Limb (tissue), 2 donors: ENCODE measurements at regions not wholly inside any gene's neighbourhood (a gene's known extent, or its start where the extent isn't known, plus 50 kb on each side); places are given as distances from the start of the nearest gene placed in this dataset.
"Not testable (repeated sequence)": the region's sequence is repeated elsewhere in the genome, so short reads cannot be mapped to it uniquely, and the experiment has no call there.

ENCODE experiments used
- DNase-seq, 2 donors: peaks; one replicate each; pipeline ENCODE4 v3.0.0-alpha.2; 2016; ENCODE audit errors: extremely low spot score in 2 of 2

GRCh38 chr2:126219081-126219480 lies 436.9 kb upstream of the GYPC start:
- no peak for DNase-seq

GRCh38 chr2:126220331-126220730 lies 435.6 kb upstream of the GYPC start:
- no peak for DNase-seq

- no peak for DNase-seq
These were observed 434.5 kb upstream of the GYPC start for GRCh38 chr2:126221506-126221905.

GRCh38 chr2:126222278-126222677 lies 433.7 kb upstream of the GYPC start:
- no peak for DNase-seq

- no peak for DNase-seq
These were observed 431.2 kb upstream of the GYPC start for GRCh38 chr2:126224776-126225175.

GRCh38 chr2:126227250-126227649 lies 428.7 kb upstream of the GYPC start:
- no peak for DNase-seq

GRCh38 chr2:126228531-126228930 lies 427.4 kb upstream of the GYPC start:
- DNase-seq: no peak

GRCh38 chr2:126238251-126238650 lies 417.7 kb upstream of the GYPC start:
- no peak for DNase-seq

- DNase-seq: no peak
These were observed 416.5 kb upstream of the GYPC start for GRCh38 chr2:126239320-126239955.

- no peak for DNase-seq
These were observed 415.0 kb upstream of the GYPC start for GRCh38 chr2:126241001-126241400.

- no peak for DNase-seq
These were observed 414.5 kb upstream of the GYPC start for GRCh38 chr2:126241411-126241810.

GRCh38 chr2:126244937-126245336 lies 411.0 kb upstream of the GYPC start:
- DNase-seq: no peak

GRCh38 chr2:126253669-126254068 lies 402.3 kb upstream of the GYPC start:
- no peak for DNase-seq

- DNase-seq: no peak
These were observed 391.3 kb upstream of the GYPC start for GRCh38 chr2:126264625-126265024.

GRCh38 chr2:126269911-126270310 lies 386.0 kb upstream of the GYPC start:
- no peak for DNase-seq

- DNase-seq: no peak
These were observed 385.4 kb upstream of the GYPC start for GRCh38 chr2:126270587-126270986.

- DNase-seq: no peak
These were observed 383.6 kb upstream of the GYPC start for GRCh38 chr2:126272401-126272800.

GRCh38 chr2:126275098-126275497 lies 380.9 kb upstream of the GYPC start:
- no peak for DNase-seq

GRCh38 chr2:126276268-126276667 lies 379.7 kb upstream of the GYPC start:
- not testable (repeated sequence) for DNase-seq

- DNase-seq: no peak
These were observed 367.6 kb upstream of the GYPC start for GRCh38 chr2:126288362-126288761.

- not testable (repeated sequence) for DNase-seq
These were observed 362.0 kb upstream of the GYPC start for GRCh38 chr2:126293962-126294361.

GRCh38 chr2:126299469-126299976 lies 356.4 kb upstream of the GYPC start:
- DNase-seq: no peak

GRCh38 chr2:126300348-126300747 lies 355.6 kb upstream of the GYPC start:
- DNase-seq: no peak

- DNase-seq: no peak
These were observed 353.9 kb upstream of the GYPC start for GRCh38 chr2:126302043-126302442.
